Smooth muscle cell (in vitro differentiated cells): ENCODE measurements at regions not wholly inside any gene's neighbourhood (a gene's known extent, or its start where the extent isn't known, plus 50 kb on each side); places are given as distances from the start of the nearest gene placed in this dataset.

Experiments
- DNase-seq: peaks from one replicate; lab custom pipeline; 2025; ENCODE audit not compliant: unreplicated experiment; lab: John Stamatoyannopoulos, UW
- H2AFZ ChIP-seq: fragments of 200-600 bp; sonication (generic); 2 replicates; pipeline ENCODE4 v1.6.0; 2016; ENCODE audit warnings: antibody characterized with exemption, low read depth, mild to moderate bottlenecking
- H3F3A ChIP-seq: fragments of 200-600 bp; sonication (generic); 2 replicates; pipeline ENCODE4 v1.6.0; 2017; ENCODE audit warnings: antibody characterized with exemption, low read depth
- H3K27ac ChIP-seq: fragments of 200-600 bp; sonication (generic); 2 replicates; pipeline ENCODE4 v1.5.1; 2016; ENCODE audit warnings: low read depth, mild to moderate bottlenecking
- H3K27me3 ChIP-seq: fragments of 200-600 bp; sonication (generic); 2 replicates; pipeline ENCODE4 v1.6.1; 2016; ENCODE audit warnings: low read depth, mild to moderate bottlenecking
- H3K36me3 ChIP-seq: fragments of 200-600 bp; sonication (generic); 2 replicates; pipeline ENCODE4 v1.5.1; 2016; ENCODE audit warnings: low read depth
- H3K4me1 ChIP-seq: fragments of 200-600 bp; sonication (generic); 2 replicates; pipeline ENCODE4 v1.5.1; 2016; ENCODE audit warnings: low read depth
- H3K4me2 ChIP-seq: fragments of 200-600 bp; sonication (generic); 2 replicates; pipeline ENCODE4 v1.6.0; 2016; ENCODE audit warnings: mild to moderate bottlenecking
- H3K4me3 ChIP-seq: fragments of 200-600 bp; sonication (generic); 2 replicates; pipeline ENCODE4 v1.5.1; 2016; ENCODE audit warnings: mild to moderate bottlenecking
- H3K79me2 ChIP-seq: fragments of 200-600 bp; sonication (generic); 2 replicates; pipeline ENCODE4 v1.6.0; 2016; ENCODE audit warnings: low read depth, mild to moderate bottlenecking
- H3K9ac ChIP-seq: fragments of 200-600 bp; sonication (generic); 2 replicates; pipeline ENCODE4 v1.6.0; 2016; ENCODE audit warnings: low read depth
- H3K9me3 ChIP-seq: fragments of 200-600 bp; sonication (generic); replicated peaks from 2 replicates; pipeline ENCODE4 v1.5.1; 2016; ENCODE audit warnings: low read depth
- H4K20me1 ChIP-seq: fragments of 200-600 bp; sonication (generic); 2 replicates; pipeline ENCODE4 v1.6.0; 2016; ENCODE audit warnings: low read depth
- CTCF ChIP-seq: fragments of 200-600 bp; sonication (generic); IDR thresholded peaks from 2 replicates; pipeline ENCODE4 v1.5.1; 2017; ENCODE audit warnings: borderline replicate concordance, mild to moderate bottlenecking, antibody characterized with exemption; ENCODE audit not compliant: insufficient read depth, poor library complexity, severe bottlenecking
- WGBS: methylation state at CpG from one replicate; pipeline ENCODE4 v1.1.7; 2016; ENCODE audit warnings: low lambda C conversion rate; 5-methylcytosine and 5-hydroxymethylcytosine counted together

- 86% methylated on average over 5 of the region's 5 CpGs for WGBS
Observed at GRCh38 chr4:181998398-181999295, 244.6 kb upstream of the TENM3 start.

GRCh38 chr4:182000077-182000476, 243.1 kb upstream of the TENM3 start:
- Histone ChIP-seq H3F3A (no peaks in the 10 kb centered on the region), H3K4me2 (no peak overlapping the region), H3K9ac (no peak overlapping the region), H3K4me3 (no peak overlapping the region), H3K4me1 (no peaks in the 10 kb centered on the region), H3K79me2 (no peaks in the 10 kb centered on the region), H3K36me3 (no peaks in the 10 kb centered on the region), H2AFZ (no peak overlapping the region), H4K20me1 (no peaks in the 10 kb centered on the region), H3K27me3 (no peaks in the 10 kb centered on the region), H3K9me3 (no peaks in the 10 kb centered on the region), H3K27ac (no peak overlapping the region)
- no peak for DNase-seq
- no peak for TF ChIP-seq CTCF
- 92% methylated on average over 6 of the region's 6 CpGs for WGBS

More at GRCh38 chr4:181998398-181999295, 244.6 kb upstream of the TENM3 start:
- Histone ChIP-seq H3K4me2 (no peak overlapping the region), H3K4me1 (no peaks in the 10 kb centered on the region), H2AFZ (no peak overlapping the region), H3K4me3 (no peak overlapping the region), H3K9ac (no peak overlapping the region), H3K9me3 (no peaks in the 10 kb centered on the region), H3F3A (no peaks in the 10 kb centered on the region), H3K79me2 (no peaks in the 10 kb centered on the region), H3K27me3 (no peaks in the 10 kb centered on the region), H4K20me1 (no peaks in the 10 kb centered on the region), H3K27ac (no peak overlapping the region), H3K36me3 (no peaks in the 10 kb centered on the region)
- no peak for TF ChIP-seq CTCF
- DNase-seq, result no peak

GRCh38 chr4:182010876-182011275, 232.3 kb upstream of the TENM3 start:
- no peaks in the 10 kb centered on the region for H3K79me2 ChIP-seq
- no peaks in the 10 kb centered on the region for H3K27me3 ChIP-seq
- 72% methylated on average over 1 of the region's 1 CpG for WGBS
- H3K9me3 ChIP-seq, result no peaks in the 10 kb centered on the region
- H2AFZ ChIP-seq, result no peak overlapping the region
- H3F3A ChIP-seq, result no peaks in the 10 kb centered on the region
- H3K4me3 ChIP-seq, result no peak overlapping the region
- H3K9ac ChIP-seq, result no peak overlapping the region
- no peaks in the 10 kb centered on the region for H4K20me1 ChIP-seq
- no peaks in the 10 kb centered on the region for H3K36me3 ChIP-seq
- DNase-seq, result no peak
- no peak overlapping the region for H3K27ac ChIP-seq
- H3K4me1 ChIP-seq, result no peaks in the 10 kb centered on the region
- H3K4me2 ChIP-seq, result no peak overlapping the region
- no peak for TF ChIP-seq CTCF

- Histone ChIP-seq H3F3A (no peaks in the 10 kb centered on the region), H3K27ac (no peak overlapping the region), H4K20me1 (no peaks in the 10 kb centered on the region), H3K36me3 (no peaks in the 10 kb centered on the region), H2AFZ (no peak overlapping the region), H3K4me3 (no peak overlapping the region), H3K4me1 (no peaks in the 10 kb centered on the region), H3K9me3 (no peaks in the 10 kb centered on the region), H3K9ac (no peak overlapping the region), H3K4me2 (no peak overlapping the region), H3K27me3 (no peaks in the 10 kb centered on the region), H3K79me2 (no peaks in the 10 kb centered on the region)
- 92% methylated on average over 5 of the region's 5 CpGs for WGBS
- DNase-seq, result no peak
- no peak for TF ChIP-seq CTCF
Observed at GRCh38 chr4:182014164-182014563, 229.0 kb upstream of the TENM3 start.
